ENCODE measurements at regions not wholly inside any gene's neighbourhood (a gene's known extent, or its start where the extent isn't known, plus 50 kb on each side); places are given as distances from the start of the nearest gene placed in this dataset.
A peak's percentile ranks its signal among the peaks of the same experiment; 100 is the strongest.

GRCh38 chr4:35541146-35541887 lies 703.0 kb downstream of the ARAP2 start:
- no peak for DNase-seq (ENCODE audit: low read depth)
- H3K4me3 ChIP-seq (ENCODE audit: low read depth, low read length) = no peak overlapping the region
- no peak for TF ChIP-seq CTCF (IDR thresholded peaks at IDR 0.05; ENCODE audit: insufficient read depth, low read depth, low read length)

GRCh38 chr4:35541888-35542213 lies 702.5 kb downstream of the ARAP2 start:
- DNase-seq (ENCODE audit: low read depth) = no peak
- H3K4me3 ChIP-seq (ENCODE audit: low read depth, low read length) = no peak overlapping the region
- TF ChIP-seq CTCF (IDR thresholded peaks at IDR 0.05; ENCODE audit: insufficient read depth, low read depth, low read length) = no peak

GRCh38 chr4:35548921-35549320 lies 695.4 kb downstream of the ARAP2 start:
- no peak for DNase-seq (ENCODE audit: low read depth)

GRCh38 chr4:35556387-35556786 lies 687.9 kb downstream of the ARAP2 start:
- no peak overlapping the region for H3K4me3 ChIP-seq (ENCODE audit: low read depth, low read length)
- DNase-seq (ENCODE audit: low read depth) = no peak
- TF ChIP-seq CTCF (IDR thresholded peaks at IDR 0.05; ENCODE audit: insufficient read depth, low read depth, low read length) = no peak

More at GRCh38 chr4:35548921-35549320, 695.4 kb downstream of the ARAP2 start:
- H3K4me3 ChIP-seq (ENCODE audit: low read depth, low read length) = no peak overlapping the region
- TF ChIP-seq CTCF (IDR thresholded peaks at IDR 0.05; ENCODE audit: insufficient read depth, low read depth, low read length) = no peak

- H3K4me3 ChIP-seq (ENCODE audit: low read depth, low read length) = no peak overlapping the region
- DNase-seq (ENCODE audit: low read depth) = peak; percentile 0
- TF ChIP-seq CTCF (IDR thresholded peaks at IDR 0.05; ENCODE audit: insufficient read depth, low read depth, low read length) = no peak
Observed at GRCh38 chr4:35559559-35560365, 684.6 kb downstream of the ARAP2 start.

- no peak for DNase-seq (ENCODE audit: low read depth)
- no peak overlapping the region for H3K4me3 ChIP-seq (ENCODE audit: low read depth, low read length)
- TF ChIP-seq CTCF (IDR thresholded peaks at IDR 0.05; ENCODE audit: insufficient read depth, low read depth, low read length) = no peak
Observed at GRCh38 chr4:35562861-35563260, 681.5 kb downstream of the ARAP2 start.
